ENCODE measurements at regions not wholly inside any gene's neighbourhood (a gene's known extent, or its start where the extent isn't known, plus 50 kb on each side); places are given as distances from the start of the nearest gene placed in this dataset.

GRCh38 chr2:144780983-144781382 is 261.1 kb upstream of the ZEB2 start:
- no peak overlapping the region for H3K27ac ChIP-seq (ENCODE audit: low read length)
- no peaks in the 10 kb centered on the region for H3K9me3 ChIP-seq (ENCODE audit: low read length)
- CTCF ChIA-PET = no interaction called here
- no peak for DNase-seq
- H3K4me3 ChIP-seq (ENCODE audit: low read length) = no peak overlapping the region
- intact Hi-C loops (cut with micrococcal nuclease) = no loop called here
- H3K36me3 ChIP-seq (ENCODE audit: low read depth, low read length) = no peaks in the 10 kb centered on the region
- H3K9ac ChIP-seq (ENCODE audit: low read length) = no peak overlapping the region
- H3K79me2 ChIP-seq (ENCODE audit: low read length) = no peaks in the 10 kb centered on the region
- TF ChIP-seq EZH2 (IDR thresholded peaks at IDR 0.05; ENCODE audit: low read length, unreplicated experiment) (no peak), EZH2phosphoT487 (IDR thresholded peaks at IDR 0.05; ENCODE audit: borderline replicate concordance, low read length) (no peak), CTCF (conservative IDR thresholded peaks at IDR 0.05; ENCODE audit: low read depth, low read length) (no peak)
- H2AFZ ChIP-seq (ENCODE audit: low read length) = no peak overlapping the region
- no peaks in the 10 kb centered on the region for H3K4me1 ChIP-seq (ENCODE audit: insufficient read depth, low read length)
- no peaks in the 10 kb centered on the region for H3K9me2 ChIP-seq (replicated peaks; ENCODE audit: low read length)
- ATAC-seq = no peak
- H4K20me1 ChIP-seq (ENCODE audit: low read length) = no peaks in the 10 kb centered on the region
- BruUV-seq (replicated peaks) = no TSS peak
- H3K4me2 ChIP-seq (ENCODE audit: low read length) = no peak overlapping the region
- no peaks in the 10 kb centered on the region for H3F3A ChIP-seq (ENCODE audit: low read length, unreplicated experiment)
- no peaks in the 10 kb centered on the region for H3K27me3 ChIP-seq (ENCODE audit: low read length)
- POLR2A ChIA-PET (ENCODE audit: unreplicated experiment) = no interaction called here

GRCh38 chr2:144776766-144777165 is 256.8 kb upstream of the ZEB2 start:
- no peak overlapping the region for H2AFZ ChIP-seq (ENCODE audit: low read length)
- H3K36me3 ChIP-seq (ENCODE audit: low read depth, low read length) = no peaks in the 10 kb centered on the region
- no peak overlapping the region for H3K4me3 ChIP-seq (ENCODE audit: low read length)
- ATAC-seq (no peak), DNase-seq (no peak)
- no peak overlapping the region for H3K4me2 ChIP-seq (ENCODE audit: low read length)
- H4K20me1 ChIP-seq (ENCODE audit: low read length) = no peaks in the 10 kb centered on the region
- TF ChIP-seq EZH2 (IDR thresholded peaks at IDR 0.05; ENCODE audit: low read length, unreplicated experiment) (no peak), EZH2phosphoT487 (IDR thresholded peaks at IDR 0.05; ENCODE audit: borderline replicate concordance, low read length) (no peak), CTCF (conservative IDR thresholded peaks at IDR 0.05; ENCODE audit: low read depth, low read length) (no peak)
- POLR2A ChIA-PET (ENCODE audit: unreplicated experiment) = no interaction called here
- no peaks in the 10 kb centered on the region for H3F3A ChIP-seq (ENCODE audit: low read length, unreplicated experiment)
- CTCF ChIA-PET = no interaction called here
- no TSS peak for BruUV-seq (replicated peaks)
- H3K27ac ChIP-seq (ENCODE audit: low read length) = no peak overlapping the region
- no peaks in the 10 kb centered on the region for H3K27me3 ChIP-seq (ENCODE audit: low read length)
- intact Hi-C loops (cut with micrococcal nuclease) = no loop called here
- no peak overlapping the region for H3K9ac ChIP-seq (ENCODE audit: low read length)
- H3K9me2 ChIP-seq (replicated peaks; ENCODE audit: low read length) = no peaks in the 10 kb centered on the region
- H3K9me3 ChIP-seq (ENCODE audit: low read length) = no peaks in the 10 kb centered on the region
- H3K79me2 ChIP-seq (ENCODE audit: low read length) = no peaks in the 10 kb centered on the region
- no peaks in the 10 kb centered on the region for H3K4me1 ChIP-seq (ENCODE audit: insufficient read depth, low read length)

GRCh38 chr2:144774809-144775208 is 254.9 kb upstream of the ZEB2 start:
- BruUV-seq (replicated peaks) = no TSS peak
- H3K9me3 ChIP-seq (ENCODE audit: low read length) = no peaks in the 10 kb centered on the region
- TF ChIP-seq EZH2phosphoT487 (IDR thresholded peaks at IDR 0.05; ENCODE audit: borderline replicate concordance, low read length) (no peak), CTCF (conservative IDR thresholded peaks at IDR 0.05; ENCODE audit: low read depth, low read length) (no peak), EZH2 (IDR thresholded peaks at IDR 0.05; ENCODE audit: low read length, unreplicated experiment) (no peak)
- no peaks in the 10 kb centered on the region for H3K9me2 ChIP-seq (replicated peaks; ENCODE audit: low read length)
- ChIA-PET CTCF (no interaction called here), POLR2A (ENCODE audit: unreplicated experiment) (no interaction called here)
- no peak overlapping the region for H3K4me2 ChIP-seq (ENCODE audit: low read length)
- ATAC-seq (no peak), DNase-seq (no peak)
- H3K9ac ChIP-seq (ENCODE audit: low read length) = no peak overlapping the region
- no peaks in the 10 kb centered on the region for H3K36me3 ChIP-seq (ENCODE audit: low read depth, low read length)
- no peak overlapping the region for H3K4me3 ChIP-seq (ENCODE audit: low read length)
- no peak overlapping the region for H2AFZ ChIP-seq (ENCODE audit: low read length)
- H3K27ac ChIP-seq (ENCODE audit: low read length) = no peak overlapping the region
- H4K20me1 ChIP-seq (ENCODE audit: low read length) = no peaks in the 10 kb centered on the region
- H3K79me2 ChIP-seq (ENCODE audit: low read length) = no peaks in the 10 kb centered on the region
- no peaks in the 10 kb centered on the region for H3K27me3 ChIP-seq (ENCODE audit: low read length)
- no peaks in the 10 kb centered on the region for H3K4me1 ChIP-seq (ENCODE audit: insufficient read depth, low read length)
- intact Hi-C loops (cut with micrococcal nuclease) = no loop called here
- no peaks in the 10 kb centered on the region for H3F3A ChIP-seq (ENCODE audit: low read length, unreplicated experiment)

All from PC-3 (cell line).